AML-193 (cell line): ENCODE measurements at regions not wholly inside any gene's neighbourhood (a gene's known extent, or its start where the extent isn't known, plus 50 kb on each side); places are given as distances from the start of the nearest gene placed in this dataset.

Experiments used
- DNase-seq, 2 experiments: peaks; one replicate each; lab custom pipeline; 2025; lab: John Stamatoyannopoulos, UW

GRCh38 chr3:79874646-79875045, 106.8 kb upstream of the ROBO1 start:
- no peak for DNase-seq

- no peak for DNase-seq
These were observed 104.7 kb upstream of the ROBO1 start for GRCh38 chr3:79872483-79872882.

- DNase-seq, result no peak
These were observed 103.9 kb upstream of the ROBO1 start for GRCh38 chr3:79871656-79872055.

GRCh38 chr3:79870313-79870620, 102.5 kb upstream of the ROBO1 start:
- no peak for DNase-seq

GRCh38 chr3:79869461-79870312, 101.9 kb upstream of the ROBO1 start:
- no peak for DNase-seq

- DNase-seq, result no peak
These were observed 98.4 kb upstream of the ROBO1 start for GRCh38 chr3:79866162-79866561.

GRCh38 chr3:79864077-79864476, 96.3 kb upstream of the ROBO1 start:
- DNase-seq, result no peak

- no peak for DNase-seq
These were observed 81.1 kb upstream of the ROBO1 start for GRCh38 chr3:79848876-79849275.

- DNase-seq, result no peak
These were observed 80.1 kb upstream of the ROBO1 start for GRCh38 chr3:79847928-79848327.

GRCh38 chr3:79846148-79846933, 78.5 kb upstream of the ROBO1 start:
- DNase-seq, result peak; percentile 8 to 28

GRCh38 chr3:79845546-79845945, 77.7 kb upstream of the ROBO1 start:
- no peak for DNase-seq

GRCh38 chr3:79844176-79844575, 76.4 kb upstream of the ROBO1 start:
- no peak for DNase-seq

GRCh38 chr3:79843180-79843579, 75.4 kb upstream of the ROBO1 start:
- no peak for DNase-seq

- no peak for DNase-seq
These were observed 67.9 kb upstream of the ROBO1 start for GRCh38 chr3:79835701-79836100.

GRCh38 chr3:79824166-79824565, 56.4 kb upstream of the ROBO1 start:
- no peak for DNase-seq

- DNase-seq, result no peak
These were observed 54.3 kb upstream of the ROBO1 start for GRCh38 chr3:79822076-79822475.

- no peak for DNase-seq
These were observed 52.3 kb upstream of the ROBO1 start for GRCh38 chr3:79820089-79820488.

- DNase-seq, result no peak
These were observed 50.2 kb upstream of the ROBO1 start for GRCh38 chr3:79818015-79818414.
